ENCODE measurements at regions not wholly inside any gene's neighbourhood (a gene's known extent, or its start where the extent isn't known, plus 50 kb on each side); places are given as distances from the start of the nearest gene placed in this dataset.
"Not testable (repeated sequence)": the region's sequence is repeated elsewhere in the genome, so short reads cannot be mapped to it uniquely, and the experiment has no call there.

GRCh38 chr1:30008998-30009657 lies 714.3 kb downstream of the MATN1 start:
- DNase-seq: no peak

GRCh38 chr1:30008372-30008997 lies 714.9 kb downstream of the MATN1 start:
- no peak for DNase-seq

GRCh38 chr1:30005972-30006619 lies 717.3 kb downstream of the MATN1 start:
- DNase-seq: no peak

- DNase-seq: no peak
These were observed 721.7 kb downstream of the MATN1 start for GRCh38 chr1:30001732-30002039.

GRCh38 chr1:30001011-30001731 lies 722.2 kb downstream of the MATN1 start:
- DNase-seq: no peak

GRCh38 chr1:30000266-30000665 lies 723.1 kb downstream of the MATN1 start:
- no peak for DNase-seq

- no peak for DNase-seq
These were observed 723.8 kb downstream of the MATN1 start for GRCh38 chr1:29999595-29999994.

- DNase-seq: no peak
These were observed 724.7 kb downstream of the MATN1 start for GRCh38 chr1:29998686-29999085.

- not testable (repeated sequence) for DNase-seq
These were observed 725.6 kb downstream of the MATN1 start for GRCh38 chr1:29997818-29998217.

- no peak for DNase-seq
These were observed 729.4 kb downstream of the MATN1 start for GRCh38 chr1:29993950-29994349.

- no peak for DNase-seq
These were observed 731.6 kb downstream of the MATN1 start for GRCh38 chr1:29991815-29992214.

- no peak for DNase-seq
These were observed 732.4 kb downstream of the MATN1 start for GRCh38 chr1:29991025-29991424.

- no peak for DNase-seq
These were observed 733.1 kb downstream of the MATN1 start for GRCh38 chr1:29990304-29990703.

GRCh38 chr1:29986986-29987385 lies 736.4 kb downstream of the MATN1 start:
- DNase-seq: no peak

GRCh38 chr1:29985606-29985945 lies 737.8 kb downstream of the MATN1 start:
- DNase-seq: no peak

GRCh38 chr1:29984862-29985605 lies 738.4 kb downstream of the MATN1 start:
- no peak for DNase-seq

- DNase-seq: no peak
These were observed 739.1 kb downstream of the MATN1 start for GRCh38 chr1:29984166-29984861.

- DNase-seq: no peak
These were observed 740.1 kb downstream of the MATN1 start for GRCh38 chr1:29983321-29983720.

GRCh38 chr1:29981586-29982239 lies 741.7 kb downstream of the MATN1 start:
- DNase-seq: no peak

- DNase-seq: no peak
These were observed 741.2 kb downstream of the PTPRU start for GRCh38 chr1:29977550-29977949.

GRCh38 chr1:29975036-29975694 lies 738.8 kb downstream of the PTPRU start:
- no peak for DNase-seq

All from CD4-positive, alpha-beta T cell treated with Interleukin-12 subunit alpha and Interleukin-12 subunit beta, for 1 hour (primary cell).